Transverse colon (tissue), 1 donor: ENCODE measurements at regions not wholly inside any gene's neighbourhood (a gene's known extent, or its start where the extent isn't known, plus 50 kb on each side); places are given as distances from the start of the nearest gene placed in this dataset.

ENCODE experiments used
- EP300 ChIP-seq: sonication (generic); formaldehyde crosslinking; IDR thresholded peaks from one replicate; pipeline ENCODE4 v1.6.1; 2017; ENCODE audit warnings: antibody characterized with exemption, low read depth
- POLR2A ChIP-seq: fragments of 450-650 bp; IDR thresholded peaks from one replicate; pipeline ENCODE4 v1.6.1; 2016; ENCODE audit warnings: antibody characterized with exemption, mild to moderate bottlenecking, moderate library complexity

DNA sequence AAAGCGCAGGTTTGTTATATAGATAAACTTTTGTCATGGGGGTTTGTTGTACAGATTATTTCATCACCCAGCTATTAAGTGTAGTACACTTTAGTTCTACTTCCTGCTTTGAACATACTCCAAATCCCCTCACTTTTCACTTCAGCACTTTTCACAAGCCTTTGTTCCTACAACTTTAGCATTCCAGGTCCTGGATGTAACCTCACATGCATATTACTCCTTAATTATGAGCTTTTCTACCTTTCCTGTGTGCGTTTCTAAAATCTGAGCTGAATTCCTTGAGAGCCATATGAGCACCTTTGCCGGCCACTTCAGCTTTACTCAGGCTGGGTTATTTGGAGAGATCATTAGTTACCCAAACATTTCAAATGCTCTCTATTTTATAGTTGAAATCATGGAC is 179.2 kb upstream of the TNFAIP3 start:
- TF ChIP-seq POLR2A (no peak), EP300 (no peak)
